ENCODE measurements at regions not wholly inside any gene's neighbourhood (a gene's known extent, or its start where the extent isn't known, plus 50 kb on each side); places are given as distances from the start of the nearest gene placed in this dataset.
"Not testable (repeated sequence)": the region's sequence is repeated elsewhere in the genome, so short reads cannot be mapped to it uniquely, and the experiment has no call there.

DNA sequence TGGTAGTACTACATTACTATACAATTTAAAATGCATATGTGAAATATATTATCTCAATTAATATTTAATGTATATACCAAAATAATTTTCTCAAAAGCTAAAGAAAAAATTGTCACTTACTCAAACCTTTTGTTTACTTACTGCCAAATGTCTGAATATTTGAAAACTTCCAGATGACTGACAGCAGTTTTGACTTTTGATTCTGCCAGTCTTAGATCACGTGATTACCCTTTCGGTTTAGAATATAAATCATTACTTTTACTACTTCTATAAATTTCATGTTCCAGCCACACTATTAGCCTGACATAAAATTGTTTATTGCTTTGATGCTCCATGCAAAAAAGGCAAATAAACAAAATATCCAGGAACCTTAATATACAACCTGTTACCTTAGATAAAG, 680.7 kb upstream of the ID4 start:
- DNase-seq (ENCODE audit: low read depth), result no peak

DNA sequence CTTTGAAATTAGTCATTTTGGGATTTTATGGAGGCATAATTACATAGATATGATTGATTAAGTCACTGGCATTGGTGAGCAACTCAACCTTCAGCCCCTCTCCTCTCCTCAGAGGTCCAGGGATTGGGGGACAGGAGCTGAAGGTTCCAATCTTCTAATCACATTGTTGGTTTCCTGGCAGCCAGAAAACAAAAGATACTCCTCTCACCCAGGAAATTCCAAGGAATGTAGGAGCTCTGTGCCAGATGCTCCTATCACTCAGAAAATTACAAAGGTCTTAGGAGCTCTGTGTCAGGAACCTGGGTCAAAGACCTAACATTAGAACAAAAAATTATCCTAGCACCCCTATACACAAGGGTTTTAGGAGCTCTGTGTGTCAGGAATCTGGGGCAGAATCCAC, 679.7 kb upstream of the ID4 start:
- DNase-seq (ENCODE audit: low read depth), result no peak

DNA sequence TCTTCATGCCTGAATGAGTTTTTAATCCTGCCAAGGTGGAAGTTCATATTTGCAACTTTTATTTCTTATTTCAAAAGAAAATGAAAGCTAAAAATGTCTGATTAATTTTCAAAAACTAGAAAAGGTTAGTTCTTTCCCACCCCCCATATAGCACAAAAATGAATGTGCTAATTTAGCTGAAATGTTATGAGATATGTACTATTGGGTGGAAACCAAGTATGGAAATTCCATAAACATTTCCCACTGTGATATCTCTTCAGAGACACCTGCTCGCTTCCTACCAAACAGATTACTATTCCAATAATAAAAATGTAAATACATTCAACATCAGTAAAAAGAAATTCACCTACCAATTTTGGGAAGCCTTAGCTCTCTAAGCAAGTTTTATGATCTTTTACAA, 678.6 kb upstream of the ID4 start:
- no peak for DNase-seq (ENCODE audit: low read depth)

DNA sequence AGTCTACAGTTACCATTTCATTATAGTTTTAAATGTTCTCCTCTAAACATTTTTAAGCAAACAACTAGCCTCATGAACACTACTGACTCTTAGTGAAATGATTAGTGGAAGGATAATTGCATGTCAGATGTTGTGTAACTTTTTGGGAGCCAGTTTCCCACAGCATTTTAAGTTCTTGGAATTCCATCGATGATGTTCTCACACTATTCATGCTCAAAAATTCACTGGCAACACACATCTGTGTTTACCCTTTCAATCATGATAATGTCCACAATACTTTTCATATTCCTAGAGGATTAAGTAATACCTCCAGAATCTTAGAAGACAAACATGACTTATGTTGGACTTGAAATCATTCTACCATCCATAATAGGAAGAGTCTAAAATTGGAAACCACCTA, 678.1 kb upstream of the ID4 start:
- DNase-seq (ENCODE audit: low read depth), result peak; percentile 6

GRCh38 chr6:19159561-19159960, 677.6 kb upstream of the ID4 start:
- no peak for DNase-seq (ENCODE audit: low read depth)

GRCh38 chr6:19160081-19160730, 677.0 kb upstream of the ID4 start:
- no peak for DNase-seq (ENCODE audit: low read depth)

- DNase-seq (ENCODE audit: low read depth), result no peak
These were observed 669.9 kb upstream of the ID4 start for GRCh38 chr6:19167251-19167650.

DNA sequence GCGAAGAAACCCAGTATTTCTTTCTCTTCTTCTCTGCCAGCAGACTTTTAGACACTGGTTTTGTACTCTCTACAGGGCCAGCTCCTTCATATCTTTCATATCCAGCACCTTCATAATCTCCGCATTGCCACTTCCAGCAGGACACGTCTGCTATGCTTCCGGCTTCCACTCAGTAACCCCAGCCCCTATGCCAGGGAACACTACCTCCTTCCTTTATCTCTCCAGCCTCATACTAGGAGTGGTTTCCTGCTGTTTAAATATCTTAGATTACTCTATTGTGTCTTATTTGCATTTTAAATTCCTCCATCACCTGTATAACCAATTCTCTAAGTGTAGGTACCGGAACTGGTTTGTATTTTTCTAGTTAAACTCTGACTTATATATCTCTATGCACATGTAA, 667.8 kb upstream of the ID4 start:
- no peak for DNase-seq (ENCODE audit: low read depth)

- DNase-seq (ENCODE audit: low read depth), result no peak
These were observed 662.1 kb upstream of the ID4 start for GRCh38 chr6:19175023-19175422.

GRCh38 chr6:19180348-19181072, 656.7 kb upstream of the ID4 start:
- DNase-seq (ENCODE audit: low read depth), result peak; percentile 0

GRCh38 chr6:19181211-19181610, 656.0 kb upstream of the ID4 start:
- no peak for DNase-seq (ENCODE audit: low read depth)

DNA sequence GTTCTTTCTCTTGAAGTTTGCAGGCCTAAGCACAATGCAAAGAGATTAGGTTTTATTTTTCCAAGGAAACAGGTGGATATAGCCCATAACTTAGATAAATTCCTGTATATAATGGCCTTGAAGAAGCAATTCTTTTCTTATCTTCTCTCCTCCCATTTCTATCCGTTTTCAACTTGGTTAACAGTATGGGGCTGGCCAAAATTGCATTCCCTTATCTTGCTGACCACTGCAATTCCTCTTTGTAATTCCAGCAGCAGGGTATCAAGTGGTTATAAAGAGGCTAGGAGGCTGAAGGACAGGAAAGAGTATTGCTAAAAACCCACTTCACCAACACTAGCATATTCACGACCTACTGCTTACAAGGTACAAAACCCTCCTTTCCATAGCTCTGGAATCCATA, 643.5 kb upstream of the ID4 start:
- no peak for DNase-seq (ENCODE audit: low read depth)

- DNase-seq (ENCODE audit: low read depth), result no peak
These were observed 632.7 kb upstream of the ID4 start for GRCh38 chr6:19204445-19204844.

DNA sequence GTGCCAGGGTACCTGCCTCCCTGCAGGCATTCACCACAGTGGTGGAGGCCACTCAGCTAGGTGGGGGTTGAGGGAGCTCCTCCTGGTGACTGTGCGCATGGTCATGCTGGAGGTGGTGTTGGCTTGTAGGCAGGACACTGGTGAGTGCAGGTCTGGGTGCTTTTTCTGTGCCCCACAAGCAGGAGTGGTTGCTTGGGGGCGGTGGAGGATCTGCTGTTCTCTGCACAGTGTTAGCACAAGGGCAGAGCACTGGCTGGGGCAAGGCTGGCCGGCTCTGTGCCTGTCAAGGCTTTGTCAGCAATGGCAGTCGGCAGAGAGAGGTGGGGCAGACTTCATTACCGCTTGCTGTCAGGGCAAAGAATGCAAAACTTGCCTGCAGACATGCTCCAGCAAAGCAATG, 632.1 kb upstream of the ID4 start:
- no peak for DNase-seq (ENCODE audit: low read depth)

DNA sequence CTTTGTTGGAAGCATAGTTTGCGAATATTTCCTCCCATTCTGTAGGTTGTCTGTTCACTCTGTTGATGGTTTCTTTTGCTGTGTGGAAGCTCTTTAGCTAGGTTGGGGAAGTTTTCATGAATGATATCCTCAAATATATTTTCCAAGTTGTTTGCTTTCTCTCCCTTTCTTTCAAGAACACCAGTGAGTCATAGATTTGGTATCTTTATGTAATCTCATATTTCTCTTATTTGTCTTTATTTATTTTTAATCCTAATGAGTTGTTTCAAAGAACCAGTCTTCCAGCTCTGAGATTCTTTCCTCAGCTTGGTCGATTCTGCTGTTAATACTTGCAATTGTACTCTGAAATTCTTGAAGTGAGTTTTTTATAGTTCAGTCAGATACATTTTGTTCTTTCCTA, 628.0 kb upstream of the ID4 start:
- no peak for DNase-seq (ENCODE audit: low read depth)

DNA sequence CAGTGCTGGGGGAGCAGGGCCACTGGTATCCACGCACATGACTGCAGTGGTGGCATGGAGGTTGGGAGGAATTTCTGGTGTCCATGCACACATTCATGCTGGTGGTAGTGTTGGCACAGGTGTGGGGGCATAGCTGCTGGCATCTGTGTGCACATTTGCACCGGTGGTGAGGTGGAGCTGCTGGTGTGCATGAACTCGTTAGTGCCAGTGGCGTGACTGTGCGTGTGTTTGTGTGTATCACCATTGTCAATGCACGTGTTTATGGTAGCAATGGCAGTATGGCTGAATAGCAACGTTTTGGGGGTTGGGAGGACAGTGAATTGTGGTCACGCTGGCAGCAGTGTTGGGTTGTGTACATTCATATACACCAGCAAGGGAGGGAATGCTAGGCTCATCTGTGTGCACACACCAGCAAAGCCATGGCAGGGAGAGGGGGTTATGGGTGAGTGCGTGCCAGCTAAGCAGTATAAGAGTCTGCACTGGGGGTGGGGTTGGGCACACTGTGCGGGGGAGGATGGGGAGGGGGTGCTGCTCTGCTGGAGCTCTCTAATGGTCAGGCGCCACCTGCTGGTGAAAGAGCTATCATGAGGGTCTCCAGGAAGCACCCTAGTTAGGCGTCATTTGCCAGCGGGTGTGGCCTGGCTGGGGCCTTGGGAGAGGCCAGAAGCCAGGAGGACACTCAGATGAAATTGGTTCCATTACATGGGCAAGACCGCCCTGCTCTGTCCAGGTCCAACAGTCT, 626.1 kb upstream of the ID4 start:
- no peak for DNase-seq (ENCODE audit: low read depth)

DNA sequence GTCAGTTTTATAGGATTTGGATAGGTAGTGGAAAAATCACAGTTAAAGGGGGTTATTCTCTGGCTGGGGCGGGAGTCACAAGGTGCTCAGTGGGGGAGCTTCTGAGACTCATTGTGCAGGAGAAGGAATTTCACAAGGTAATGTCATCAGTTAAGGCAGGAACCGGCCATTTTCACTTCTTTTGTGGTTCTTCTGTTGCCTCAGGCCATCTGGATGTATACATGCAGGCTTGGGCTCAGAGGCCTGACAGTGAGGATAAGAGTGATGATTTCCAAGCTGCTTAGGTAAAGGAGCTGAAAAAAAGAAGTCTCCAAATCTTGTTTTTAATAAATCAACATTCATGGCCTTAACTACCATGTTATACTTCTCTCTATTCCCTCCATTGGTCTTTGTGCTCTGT, 622.9 kb upstream of the ID4 start:
- no peak for DNase-seq (ENCODE audit: low read depth)

- no peak for DNase-seq (ENCODE audit: low read depth)
These were observed 617.2 kb upstream of the ID4 start for GRCh38 chr6:19219931-19220330.

DNA sequence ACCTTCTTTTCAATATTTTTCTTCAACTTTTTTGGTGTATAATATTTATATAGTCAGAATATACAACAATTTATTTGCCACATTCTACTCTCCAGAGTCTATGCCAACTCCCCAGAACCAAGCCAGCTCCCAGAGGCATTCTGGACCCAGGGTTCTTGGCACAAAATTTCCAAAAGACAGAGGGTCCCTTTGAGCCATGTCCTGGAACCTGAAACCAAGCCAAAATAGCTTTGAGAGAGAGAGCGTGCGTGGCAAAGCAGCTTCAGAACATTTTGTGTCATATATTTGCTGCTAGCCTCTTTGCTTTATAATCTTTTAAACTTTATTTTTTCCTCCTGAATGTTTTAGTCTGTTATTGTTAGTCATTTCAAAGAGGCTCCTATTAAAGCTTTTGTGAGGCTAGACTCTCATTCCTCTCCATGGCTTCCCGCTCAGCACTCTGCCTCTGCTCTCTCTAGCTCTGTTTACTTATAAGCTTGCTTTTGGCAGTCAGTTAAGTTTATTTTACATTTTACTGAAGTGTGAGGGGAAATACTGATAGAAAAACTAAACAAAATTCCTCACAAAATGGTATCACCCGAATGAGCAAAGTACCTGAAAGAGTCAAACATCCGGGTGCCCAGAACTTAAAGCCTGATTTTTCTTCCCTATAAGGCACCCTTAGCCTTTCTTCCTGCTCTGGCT, 605.1 kb upstream of the ID4 start:
- DNase-seq (ENCODE audit: low read depth), result no peak

DNA sequence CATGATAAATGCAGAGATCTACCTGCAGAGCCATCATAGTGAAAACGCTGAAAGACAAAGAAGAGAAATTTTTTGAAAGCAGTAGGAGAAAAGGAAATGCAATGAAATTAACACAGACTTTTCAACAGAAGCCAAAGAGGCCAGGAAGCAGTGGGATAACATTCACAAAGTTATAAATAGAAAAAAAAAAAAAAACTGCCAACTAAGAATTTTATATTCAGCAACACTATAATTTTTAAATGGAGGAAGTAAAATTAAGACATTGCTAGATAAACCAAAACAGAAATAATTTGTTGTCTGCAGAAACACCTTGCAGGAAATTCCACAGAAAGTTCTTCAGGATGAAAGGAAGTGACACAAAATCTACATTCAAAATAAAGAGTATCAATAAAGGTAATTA, 591.5 kb upstream of the ID4 start:
- no peak for DNase-seq (ENCODE audit: low read depth)

DNA sequence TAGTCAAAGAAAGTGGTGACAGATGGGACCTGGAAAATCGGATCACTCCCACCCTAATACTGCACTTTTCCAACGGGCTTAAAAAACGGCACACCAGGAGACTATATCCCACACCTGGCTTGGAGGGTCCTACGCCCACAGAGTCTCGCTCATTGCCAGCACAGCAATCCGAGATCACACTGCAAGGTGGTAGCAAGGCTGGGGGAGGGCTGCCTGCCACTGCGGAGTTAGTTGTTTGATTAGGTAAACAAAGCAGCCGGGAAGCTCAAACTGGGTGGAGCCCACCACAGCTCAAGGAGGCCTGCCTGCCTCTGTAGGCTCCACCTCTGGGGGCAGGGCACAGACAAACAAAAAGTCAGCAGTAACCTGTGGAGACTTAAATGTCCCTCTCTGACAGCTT, 590.0 kb upstream of the ID4 start:
- DNase-seq (ENCODE audit: low read depth), result not testable (repeated sequence)

DNA sequence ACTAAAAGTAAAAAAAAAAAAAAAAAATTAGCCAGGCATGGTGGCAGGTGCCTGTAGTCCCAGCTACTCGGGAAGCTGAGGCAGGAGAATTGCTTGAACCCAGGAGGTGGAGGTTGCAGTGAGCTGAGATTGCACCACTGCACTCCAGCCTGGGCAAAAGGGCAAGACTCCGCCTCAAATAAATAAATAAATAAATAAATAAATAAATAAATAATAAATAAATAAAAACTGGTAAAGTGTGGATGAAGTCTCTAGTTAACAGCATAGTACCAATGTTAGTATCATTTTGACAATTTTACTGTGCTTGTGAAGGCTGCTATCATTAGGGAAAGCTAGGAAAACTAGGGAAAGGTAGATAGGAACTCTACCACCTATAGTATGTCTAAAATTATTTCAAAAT, 581.0 kb upstream of the ID4 start:
- not testable (repeated sequence) for DNase-seq (ENCODE audit: low read depth)

GRCh38 chr6:19261642-19262041, 575.5 kb upstream of the ID4 start:
- no peak for DNase-seq (ENCODE audit: low read depth)
